Ecto neural progenitor cell (in vitro differentiated cells): ENCODE measurements at regions not wholly inside any gene's neighbourhood (a gene's known extent, or its start where the extent isn't known, plus 50 kb on each side); places are given as distances from the start of the nearest gene placed in this dataset.
"Not testable (repeated sequence)": the region's sequence is repeated elsewhere in the genome, so short reads cannot be mapped to it uniquely, and the experiment has no call there.

Experiments
- DNase-seq: peaks from one replicate; pipeline ENCODE4 v3.0.0-alpha.2; 2018; ENCODE audit warnings: low spot score

DNA sequence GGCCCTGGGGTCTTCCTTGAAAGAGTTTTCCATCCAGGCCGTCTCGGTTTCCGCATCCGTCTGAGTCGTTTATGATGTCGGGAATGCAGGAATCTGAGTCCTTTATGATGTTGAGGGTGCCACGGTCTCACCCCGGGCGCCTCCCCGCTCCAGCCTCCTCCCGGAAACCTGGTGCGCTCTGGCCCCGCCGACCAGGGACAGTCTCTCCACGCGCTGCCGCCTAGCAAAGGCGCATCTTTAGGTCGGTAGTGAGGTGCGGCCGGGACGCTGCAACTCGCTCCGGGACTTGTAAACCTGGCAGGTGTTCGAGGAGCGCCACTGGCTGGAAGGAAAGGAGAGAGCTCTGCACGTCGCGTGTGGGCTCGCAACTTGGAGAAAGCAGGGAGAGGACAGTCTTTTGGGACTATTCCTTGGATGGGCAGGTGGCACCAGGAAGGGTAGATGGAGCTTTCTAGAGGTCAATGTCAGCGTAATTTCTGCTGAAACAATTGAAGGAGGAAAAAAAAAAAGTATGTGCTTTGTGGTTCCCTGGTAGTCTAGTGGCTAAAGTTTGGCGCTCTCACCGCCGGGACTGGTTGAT is 132.0 kb downstream of the FAM72B start:
- DNase-seq = peak; percentile 40

- not testable (repeated sequence) for DNase-seq
These were observed 129.2 kb downstream of the FAM72B start for GRCh38 chr1:121054928-121055327.

DNA sequence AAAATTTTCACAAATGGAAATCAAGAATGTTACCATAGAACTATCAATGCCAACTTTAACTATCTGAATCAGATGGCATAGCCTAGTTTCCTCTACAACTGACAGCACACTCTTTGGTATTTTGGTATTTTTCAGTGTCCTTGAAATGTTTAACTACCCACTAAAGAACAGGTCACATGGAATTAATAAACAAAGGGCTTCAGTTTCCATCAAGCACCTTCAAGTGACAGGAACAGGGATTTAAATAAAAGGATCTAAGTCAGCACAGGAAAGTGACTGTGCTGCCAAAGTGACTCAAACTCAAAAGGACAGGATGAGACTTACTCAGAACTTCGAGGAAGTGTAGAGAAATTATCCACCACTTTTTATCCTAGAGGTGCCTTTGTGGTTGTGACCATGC is 117.2 kb downstream of the FAM72B start:
- DNase-seq = not testable (repeated sequence)

DNA sequence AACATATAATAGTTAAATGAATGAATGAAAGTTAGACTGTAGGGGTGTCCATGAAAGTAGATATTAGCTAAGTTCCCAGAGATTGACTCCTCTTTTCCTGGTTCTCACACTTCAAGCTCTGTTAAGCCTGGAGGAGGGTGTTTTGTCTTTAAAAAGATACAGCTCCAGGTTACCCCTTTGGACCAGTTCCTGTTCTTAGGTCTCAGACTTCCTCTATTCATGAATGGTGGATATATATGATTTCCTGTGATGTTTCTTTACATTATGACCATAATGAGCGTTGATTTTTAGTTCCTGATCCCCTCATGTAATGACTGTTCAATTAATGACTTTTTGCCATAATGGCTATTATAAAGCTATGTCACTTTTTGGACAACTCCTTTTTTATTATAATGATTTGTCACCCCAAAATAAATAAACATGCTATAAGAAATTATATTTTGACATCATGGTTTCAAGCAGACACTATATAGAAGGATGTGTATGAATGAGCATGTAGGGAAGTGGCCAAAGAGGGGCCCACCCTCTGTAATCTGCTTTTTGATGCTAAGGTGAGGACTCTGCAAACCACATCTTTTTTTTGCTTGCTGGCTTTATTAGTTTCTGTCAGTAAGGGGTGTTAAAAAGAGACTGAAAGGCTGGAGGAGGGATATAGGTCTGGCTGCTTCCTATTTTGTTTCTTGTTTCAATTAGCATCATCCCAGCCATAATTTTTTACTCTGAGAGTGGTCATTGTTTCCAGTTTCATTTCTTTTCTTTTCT is 115.2 kb downstream of the FAM72B start:
- DNase-seq = not testable (repeated sequence)

DNA sequence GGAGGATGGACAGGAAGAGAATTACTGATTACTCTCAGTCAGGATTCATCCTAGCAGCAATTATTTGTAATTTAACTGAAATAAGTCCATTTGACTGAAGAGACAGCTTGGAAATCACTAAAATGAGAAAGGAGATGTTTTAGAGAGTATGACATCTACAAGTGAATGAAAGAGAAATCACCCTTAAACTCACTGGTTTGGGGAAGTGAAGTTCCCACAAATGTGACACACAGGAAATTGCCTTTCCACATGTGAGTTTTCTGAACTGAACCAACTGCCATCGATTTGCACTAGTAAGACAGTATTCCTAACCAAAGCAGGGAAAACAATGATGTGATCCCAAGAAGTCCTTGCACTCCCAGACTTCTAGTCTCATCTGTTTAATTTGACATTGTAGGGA is 110.3 kb downstream of the FAM72B start:
- not testable (repeated sequence) for DNase-seq

DNA sequence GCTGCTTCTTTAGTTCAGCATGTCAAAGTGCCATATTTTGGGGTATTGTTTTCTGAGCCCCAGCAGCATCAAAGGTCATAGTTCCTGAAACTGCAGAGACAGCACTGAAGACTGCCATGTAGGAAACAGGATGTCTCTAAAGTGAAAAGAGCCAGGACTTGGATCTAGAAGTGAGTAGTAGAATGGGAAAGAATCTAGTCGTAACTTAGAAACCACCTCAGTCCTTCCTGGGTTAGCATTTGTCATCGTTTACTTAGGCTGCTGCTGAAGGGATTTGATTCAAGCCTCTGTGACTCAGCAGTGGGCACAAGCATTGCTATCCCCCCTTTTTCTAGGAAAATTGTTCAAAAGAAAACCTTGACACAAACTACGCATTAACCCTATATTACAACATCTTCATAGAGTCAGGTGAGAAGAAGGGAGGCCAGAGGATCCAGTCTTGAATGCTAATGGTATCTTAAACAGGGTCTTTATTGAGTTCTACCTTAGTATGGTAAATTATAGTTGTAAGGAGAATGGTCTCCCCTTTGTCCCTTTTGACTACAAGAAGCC is 108.8 kb downstream of the FAM72B start:
- not testable (repeated sequence) for DNase-seq

DNA sequence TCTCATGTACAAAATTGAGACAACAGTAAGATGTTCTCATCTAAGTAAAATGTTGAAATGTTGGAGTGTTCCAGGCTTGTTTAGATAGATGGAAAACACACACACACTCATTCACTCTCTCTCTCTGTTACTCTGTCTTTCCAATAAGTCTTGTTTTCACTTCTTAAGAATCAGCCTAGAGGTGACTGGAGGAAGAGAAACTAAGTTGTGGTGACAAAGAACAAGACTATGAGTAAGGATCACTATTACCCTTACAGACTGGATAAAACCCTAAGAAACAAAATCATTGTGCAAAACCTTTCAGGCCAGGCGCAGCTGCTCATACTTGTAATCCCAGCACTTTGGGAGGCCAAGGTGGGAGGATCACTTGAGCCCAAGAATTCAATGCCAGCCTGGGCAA is 107.5 kb downstream of the FAM72B start:
- not testable (repeated sequence) for DNase-seq

- DNase-seq = not testable (repeated sequence)
These were observed 104.5 kb downstream of the FAM72B start for GRCh38 chr1:121079655-121080054.

GRCh38 chr1:121080197-121080903 is 103.8 kb downstream of the FAM72B start:
- DNase-seq = not testable (repeated sequence)

DNA sequence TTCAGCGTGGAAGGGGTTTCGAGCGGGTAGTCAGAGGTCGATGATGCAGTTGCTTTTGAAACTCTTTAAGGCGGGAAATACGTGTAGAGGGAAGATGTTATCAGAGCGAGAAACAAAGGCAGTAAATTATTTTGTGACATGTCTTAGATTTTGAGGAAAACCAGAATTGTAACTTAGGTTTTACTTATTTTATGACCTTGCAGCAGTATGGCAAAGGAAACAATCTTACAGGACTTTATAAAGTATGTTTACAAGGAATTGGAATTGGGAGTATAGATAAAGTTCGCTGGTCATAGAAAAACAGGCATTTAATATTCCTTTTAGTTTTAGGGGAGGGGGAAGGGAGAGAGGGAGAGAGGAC is 103.3 kb downstream of the FAM72B start:
- DNase-seq = not testable (repeated sequence)

GRCh38 chr1:121081625-121082199 is 102.4 kb downstream of the FAM72B start:
- DNase-seq = not testable (repeated sequence)

- DNase-seq = not testable (repeated sequence)
These were observed 101.1 kb downstream of the FAM72B start for GRCh38 chr1:121082995-121083394.

GRCh38 chr1:121086249-121086648 is 97.9 kb downstream of the FAM72B start:
- DNase-seq = not testable (repeated sequence)

DNA sequence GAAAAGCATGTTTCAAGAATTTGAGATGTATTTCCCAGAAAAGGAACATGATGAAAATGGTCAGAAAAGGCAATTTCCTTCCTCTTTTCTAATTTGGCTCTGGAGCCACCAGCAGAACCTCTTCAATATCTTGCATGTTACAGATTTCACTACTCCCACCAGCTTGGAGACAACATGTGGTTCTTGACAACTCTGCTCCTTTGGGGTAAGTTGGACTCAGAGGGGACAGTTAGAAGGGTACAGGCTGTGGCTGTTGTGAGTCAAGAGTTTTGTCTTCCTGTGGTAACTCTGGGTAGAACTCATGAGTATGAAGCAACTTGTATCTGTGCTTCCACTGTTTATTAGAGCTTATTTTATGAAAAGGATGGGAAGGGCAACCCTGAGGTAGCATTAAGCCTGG is 96.9 kb downstream of the FAM72B start:
- DNase-seq = not testable (repeated sequence)

DNA sequence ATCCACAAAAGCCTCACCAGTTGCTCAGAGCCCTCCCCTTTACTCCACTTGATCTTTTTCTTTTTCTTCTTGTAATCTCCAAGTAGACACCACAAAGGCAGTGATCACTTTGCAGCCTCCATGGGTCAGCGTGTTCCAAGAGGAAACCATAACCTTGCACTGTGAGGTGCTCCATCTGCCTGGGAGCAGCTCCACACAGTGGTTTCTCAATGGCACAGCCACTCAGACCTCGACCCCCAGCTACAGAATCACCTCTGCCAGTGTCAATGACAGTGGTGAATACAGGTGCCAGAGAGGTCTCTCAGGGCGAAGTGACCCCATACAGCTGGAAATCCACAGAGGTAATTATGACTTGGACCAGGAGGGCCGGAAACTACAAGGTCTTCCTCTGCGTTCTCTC is 95.6 kb downstream of the FAM72B start:
- DNase-seq = not testable (repeated sequence)

DNA sequence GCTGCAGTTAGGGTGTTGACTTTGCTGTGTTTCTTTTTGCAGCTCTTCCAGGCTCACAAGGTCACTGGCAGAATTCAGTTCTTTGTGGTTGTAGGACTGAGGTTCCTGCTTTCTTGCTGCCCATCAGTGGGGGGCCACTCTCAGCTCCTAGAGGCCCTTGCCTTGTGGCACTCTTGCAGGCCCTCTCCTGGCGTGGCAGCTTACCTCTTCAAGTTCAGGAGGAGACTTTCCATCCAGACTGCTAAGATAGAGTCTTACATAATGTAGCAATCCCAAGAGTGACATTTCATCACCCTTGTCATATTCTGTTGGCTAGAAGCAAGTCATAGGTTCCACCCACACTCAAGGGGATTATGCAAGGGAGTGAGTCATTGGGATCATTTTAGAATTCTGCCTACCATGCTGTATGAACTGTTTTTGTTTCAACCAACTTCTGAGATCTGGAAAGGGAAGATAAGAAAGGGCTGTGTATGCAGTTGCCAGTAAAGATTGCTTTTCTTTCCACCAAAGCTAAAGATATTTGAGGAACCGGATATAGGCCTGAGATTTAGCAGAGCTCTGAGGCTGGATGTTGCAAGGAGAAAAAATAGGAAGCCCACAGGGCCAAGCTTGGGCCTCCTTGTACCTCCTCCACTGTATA is 91.7 kb downstream of the FAM72B start:
- DNase-seq = not testable (repeated sequence)

DNA sequence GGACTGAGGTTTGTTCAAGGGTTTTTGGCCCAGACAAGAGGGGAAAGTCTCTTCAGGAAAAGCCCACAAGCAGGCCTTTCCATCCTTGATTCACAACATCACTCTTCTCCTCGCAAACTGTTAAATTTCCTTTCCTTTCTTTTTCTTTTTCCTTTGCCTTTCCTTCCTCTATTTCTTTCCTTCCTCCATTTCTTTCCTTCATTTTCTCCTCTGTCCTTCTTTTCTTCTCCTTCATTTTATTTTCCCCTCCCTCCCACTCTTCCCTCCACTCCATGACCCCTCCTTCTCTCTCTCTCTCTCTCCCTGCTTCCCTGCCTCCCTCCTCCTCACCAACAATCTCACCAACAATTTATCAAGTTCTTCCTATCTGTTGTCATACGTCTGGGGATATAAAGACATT is 89.1 kb downstream of the FAM72B start:
- not testable (repeated sequence) for DNase-seq

- peak; percentile 87 for DNase-seq
These were observed 86.8 kb downstream of the FAM72B start for GRCh38 chr1:121097127-121097866.

DNA sequence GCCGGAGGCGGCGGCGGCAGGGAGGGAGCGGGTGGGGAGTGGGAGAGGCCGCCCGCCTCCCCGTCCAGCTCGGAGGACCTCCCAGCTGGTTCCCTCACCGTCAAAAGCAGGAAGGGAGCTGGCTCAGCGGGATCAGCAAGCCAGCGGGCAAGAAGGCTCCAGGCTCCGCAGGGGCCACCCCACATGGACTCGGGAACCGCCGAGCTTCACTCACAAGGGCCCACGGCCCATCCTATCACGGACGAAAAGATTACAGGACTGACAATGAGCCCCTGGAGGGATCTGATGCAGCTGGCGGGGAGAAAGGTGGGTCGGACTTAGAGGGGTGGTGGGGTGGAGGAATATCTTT is 86.3 kb downstream of the FAM72B start:
- peak; percentile 48 for DNase-seq

DNA sequence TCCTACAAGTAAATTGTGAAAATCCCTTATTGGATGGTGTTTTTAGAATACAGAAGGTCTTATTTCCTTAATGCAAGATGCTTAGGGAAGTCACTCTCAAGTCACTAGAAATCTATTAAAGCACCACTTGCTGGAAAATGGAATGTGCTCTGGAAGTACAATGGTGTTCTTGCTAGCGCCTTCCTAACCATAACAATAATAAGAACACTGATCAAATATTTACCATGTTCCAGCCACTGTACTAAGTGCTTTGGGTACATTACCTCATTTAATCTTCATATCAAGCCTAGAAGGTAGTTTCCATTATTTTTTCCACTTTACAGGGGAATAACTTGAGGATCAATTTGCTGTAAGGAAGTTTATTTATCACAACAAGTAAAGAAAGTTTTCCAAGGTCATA is 75.1 kb downstream of the FAM72B start:
- DNase-seq = not testable (repeated sequence)
